ENCODE measurements at regions not wholly inside any gene's neighbourhood (a gene's known extent, or its start where the extent isn't known, plus 50 kb on each side); places are given as distances from the start of the nearest gene placed in this dataset.

GRCh38 chr14:106613256-106613655 is 1086.9 kb downstream of the TMEM121 start:
- TF ChIP-seq CTCF (IDR thresholded peaks at IDR 0.05) (no peak), POLR2A (IDR thresholded peaks at IDR 0.05) (no peak)
